MCF 10A (cell line): ENCODE measurements at regions not wholly inside any gene's neighbourhood (a gene's known extent, or its start where the extent isn't known, plus 50 kb on each side); places are given as distances from the start of the nearest gene placed in this dataset.

ENCODE experiments used
- BruUV-seq: library from RNA; stranded (reverse); fragments of 400-500 nt; replicated peaks from 2 replicates; lab custom pipeline; 2021; lab: Mats Ljungman, UMichigan
- CTCF ChIA-PET: fragments of 300-600 bp; sonication (Branson Sonifier 250); formaldehyde crosslinking; extraction: SDS; loops from one replicate; lab custom pipeline; 2021; ENCODE audit warnings: antibody characterized with exemption, inconsistent platforms; lab: Yijun Ruan, JAX
- POLR2A ChIA-PET: fragments of 300-600, 350-650 bp; sonication (Branson Sonifier 250); formaldehyde crosslinking; extraction: SDS; loops from one replicate; lab custom pipeline; 2020; ENCODE audit warnings: antibody characterized with exemption, inconsistent platforms; lab: Yijun Ruan, JAX
- DNase-seq: peaks from one replicate; pipeline ENCODE4 v3.0.0-alpha.2; 2018; ENCODE audit not compliant: unreplicated experiment
- H3K27ac Mint-ChIP-seq: one replicate; pipeline ENCODE4 v1.8.0; 2022; ENCODE audit warnings: mild to moderate bottlenecking, low read depth, mixed read lengths; ENCODE audit not compliant: unreplicated experiment
- H3K27me3 Mint-ChIP-seq: one replicate; pipeline ENCODE4 v1.8.0; 2022; ENCODE audit warnings: mixed read lengths; ENCODE audit not compliant: insufficient read depth, unreplicated experiment
- H3K36me3 Mint-ChIP-seq: one replicate; pipeline ENCODE4 v1.8.0; 2022; ENCODE audit warnings: mild to moderate bottlenecking, moderate library complexity, mixed read lengths; ENCODE audit not compliant: insufficient read depth, unreplicated experiment
- H3K4me1 Mint-ChIP-seq: one replicate; pipeline ENCODE4 v1.8.0; 2022; ENCODE audit warnings: mixed read lengths; ENCODE audit not compliant: insufficient read depth, unreplicated experiment
- H3K4me3 Mint-ChIP-seq: one replicate; pipeline ENCODE4 v1.8.0; 2022; ENCODE audit warnings: mild to moderate bottlenecking, moderate library complexity, mixed read lengths; ENCODE audit not compliant: unreplicated experiment
- H3K9me3 Mint-ChIP-seq: one replicate; pipeline ENCODE4 v1.8.0; 2022; ENCODE audit warnings: mixed read lengths; ENCODE audit not compliant: unreplicated experiment
- intact Hi-C: fragments of 100-400 bp; cut with micrococcal nuclease; formaldehyde crosslinking; loops from 2 replicates; pipeline ENCODE4 v1.14.1; 2022
- TF ChIP-seq, protein P1 (sequence below): fragments of 200-600 bp; IDR thresholded peaks from one replicate; pipeline ENCODE4 v1.8.0; 2022; ENCODE audit warnings: antibody characterized with exemption, mild to moderate bottlenecking; ENCODE audit not compliant: unreplicated experiment

DNA sequence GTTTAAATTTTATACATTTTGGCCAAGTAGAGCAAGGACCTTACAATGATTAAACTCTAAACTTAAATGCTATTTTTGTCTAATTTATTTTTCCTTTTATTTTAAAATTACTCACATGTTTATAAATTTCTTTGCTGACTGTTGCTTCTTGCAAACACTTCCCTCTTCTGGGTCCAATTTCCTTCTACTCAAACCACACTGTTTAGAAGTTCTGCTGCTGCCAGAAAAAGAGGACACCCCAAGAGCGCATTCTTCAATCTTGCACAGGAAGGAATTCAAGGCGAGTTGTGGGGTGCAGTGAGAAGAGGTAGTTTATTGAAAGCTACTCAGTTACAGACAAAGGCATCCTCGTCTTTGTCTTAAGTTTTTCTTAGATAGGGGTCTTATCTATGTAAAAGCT is 88.5 kb upstream of the NEK7 start:
- TF ChIP-seq, protein P1, sequence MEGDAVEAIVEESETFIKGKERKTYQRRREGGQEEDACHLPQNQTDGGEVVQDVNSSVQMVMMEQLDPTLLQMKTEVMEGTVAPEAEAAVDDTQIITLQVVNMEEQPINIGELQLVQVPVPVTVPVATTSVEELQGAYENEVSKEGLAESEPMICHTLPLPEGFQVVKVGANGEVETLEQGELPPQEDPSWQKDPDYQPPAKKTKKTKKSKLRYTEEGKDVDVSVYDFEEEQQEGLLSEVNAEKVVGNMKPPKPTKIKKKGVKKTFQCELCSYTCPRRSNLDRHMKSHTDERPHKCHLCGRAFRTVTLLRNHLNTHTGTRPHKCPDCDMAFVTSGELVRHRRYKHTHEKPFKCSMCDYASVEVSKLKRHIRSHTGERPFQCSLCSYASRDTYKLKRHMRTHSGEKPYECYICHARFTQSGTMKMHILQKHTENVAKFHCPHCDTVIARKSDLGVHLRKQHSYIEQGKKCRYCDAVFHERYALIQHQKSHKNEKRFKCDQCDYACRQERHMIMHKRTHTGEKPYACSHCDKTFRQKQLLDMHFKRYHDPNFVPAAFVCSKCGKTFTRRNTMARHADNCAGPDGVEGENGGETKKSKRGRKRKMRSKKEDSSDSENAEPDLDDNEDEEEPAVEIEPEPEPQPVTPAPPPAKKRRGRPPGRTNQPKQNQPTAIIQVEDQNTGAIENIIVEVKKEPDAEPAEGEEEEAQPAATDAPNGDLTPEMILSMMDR = no peak
- Mint-ChIP-seq H3K9me3 (no peaks in the 10 kb centered on the region), H3K4me3 (no peak overlapping the region), H3K27me3 (no peaks in the 10 kb centered on the region), H3K36me3 (no peaks in the 10 kb centered on the region), H3K4me1 (peaks cover 7% of the 10 kb centered on the region), H3K27ac (no peak overlapping the region)
- DNase-seq = no peak
- ChIA-PET POLR2A (no interaction called here), CTCF (interaction anchor here (0.6 kb wide), 1 partner anchor 44 kb away, joined by 3 read pairs; no protein-coding TSS in a partner anchor)
- intact Hi-C loops = no loop called here
- BruUV-seq = no TSS peak

DNA sequence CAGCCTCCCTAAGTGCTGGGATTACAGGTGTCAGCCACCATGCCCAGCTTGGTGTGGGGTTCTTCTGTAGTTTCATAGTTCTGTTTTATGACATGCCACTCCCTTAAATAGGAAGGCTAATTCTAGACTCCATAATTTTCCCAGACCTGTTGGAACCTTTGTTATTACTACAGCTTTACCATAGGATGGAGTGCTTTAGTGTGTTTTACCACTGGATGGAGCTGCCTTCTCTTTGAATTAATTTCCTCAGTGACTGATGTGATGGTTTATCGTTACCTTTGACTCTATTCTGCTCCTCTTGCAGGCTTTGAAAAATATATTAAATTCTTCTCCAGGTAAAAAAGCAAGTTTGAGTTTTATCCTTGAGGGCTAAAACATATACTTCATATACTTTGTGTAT is 84.6 kb upstream of the NEK7 start:
- no peak overlapping the region for H3K27ac Mint-ChIP-seq
- POLR2A ChIA-PET = interaction anchor here (0.6 to 1.0 kb wide), 3 partner anchors 21 to 616 kb away, joined by 3 read pairs; no protein-coding TSS in a partner anchor
- TF ChIP-seq, protein P1 = no peak
- peak; percentile 14 for DNase-seq
- H3K9me3 Mint-ChIP-seq = no peaks in the 10 kb centered on the region
- no peaks in the 10 kb centered on the region for H3K4me1 Mint-ChIP-seq
- no peak overlapping the region for H3K4me3 Mint-ChIP-seq
- CTCF ChIA-PET = interaction anchor here (0.5 to 1.7 kb wide), 7 partner anchors 12 to 394 kb away, joined by 3 to 10 read pairs (median 5); no protein-coding TSS in a partner anchor
- no TSS peak for BruUV-seq
- H3K36me3 Mint-ChIP-seq = no peaks in the 10 kb centered on the region
- no peaks in the 10 kb centered on the region for H3K27me3 Mint-ChIP-seq
- intact Hi-C loops = loop anchor here (1.0 kb wide), 1 partner anchor 393 kb away; no protein-coding TSS in a partner anchor

DNA sequence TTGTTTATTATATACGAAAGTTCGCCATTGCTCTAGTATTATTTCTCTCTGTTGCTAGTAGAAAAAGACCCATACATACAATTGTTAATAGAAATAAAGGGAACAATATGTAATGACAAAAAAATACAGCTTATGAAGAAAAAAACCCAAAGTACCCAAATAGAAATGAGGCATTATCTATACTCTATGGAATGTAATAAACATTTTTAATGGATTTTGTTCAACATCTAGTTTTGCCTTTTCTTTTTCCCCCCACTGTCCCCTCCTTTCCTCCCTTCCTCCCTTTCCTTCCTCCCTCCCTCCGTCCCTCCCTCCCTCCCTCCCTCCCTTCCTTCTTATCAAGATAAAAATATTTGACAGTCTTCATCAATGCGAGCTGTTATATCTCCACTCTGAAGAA is 81.5 kb upstream of the NEK7 start:
- BruUV-seq = no TSS peak
- no peak overlapping the region for H3K27ac Mint-ChIP-seq
- TF ChIP-seq, protein P1 = no peak
- ChIA-PET CTCF (interaction anchor here (0.6 to 1.2 kb wide), 4 partner anchors 9 to 676 kb away, joined by 3 to 7 read pairs (median 4); no protein-coding TSS in a partner anchor), POLR2A (no interaction called here)
- DNase-seq = no peak
- no peaks in the 10 kb centered on the region for H3K4me1 Mint-ChIP-seq
- H3K27me3 Mint-ChIP-seq = no peaks in the 10 kb centered on the region
- intact Hi-C loops = no loop called here
- no peaks in the 10 kb centered on the region for H3K36me3 Mint-ChIP-seq
- H3K9me3 Mint-ChIP-seq = peaks cover 11% of the 10 kb centered on the region
- H3K4me3 Mint-ChIP-seq = no peak overlapping the region

DNA sequence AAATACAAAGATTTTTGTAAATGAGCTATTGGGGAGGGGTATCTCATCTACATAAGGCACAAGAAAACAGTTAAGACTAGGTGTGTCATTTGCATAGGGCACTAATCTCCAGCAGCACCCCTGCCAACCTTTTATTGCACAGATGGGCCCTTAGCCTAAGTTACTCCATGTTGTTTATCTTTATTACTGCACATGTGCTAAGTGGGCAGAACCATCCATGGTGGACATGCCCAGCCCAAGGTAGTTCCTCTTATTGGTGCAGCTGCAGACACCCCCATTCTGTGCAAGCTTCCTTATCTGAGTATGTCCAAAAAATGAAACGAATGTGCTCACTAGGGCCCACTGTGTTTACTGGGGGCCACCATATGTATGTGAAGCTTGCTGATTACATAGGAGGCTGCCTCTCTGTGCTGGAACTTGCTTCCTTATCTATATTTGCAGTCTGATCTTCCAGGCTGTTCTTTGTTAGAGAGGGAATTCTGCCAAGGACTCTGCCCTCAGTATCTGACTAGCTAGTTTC is 77.3 kb upstream of the NEK7 start:
- TF ChIP-seq, protein P1 = no peak
- DNase-seq = no peak
- peaks cover 11% of the 10 kb centered on the region for H3K9me3 Mint-ChIP-seq
- no peaks in the 10 kb centered on the region for H3K27me3 Mint-ChIP-seq
- no peak overlapping the region for H3K4me3 Mint-ChIP-seq
- intact Hi-C loops = no loop called here
- H3K27ac Mint-ChIP-seq = no peak overlapping the region
- no peaks in the 10 kb centered on the region for H3K4me1 Mint-ChIP-seq
- ChIA-PET POLR2A (interaction anchor here (0.6 kb wide), 1 partner anchor 407 kb away, joined by 3 read pairs; no protein-coding TSS in a partner anchor), CTCF (interaction anchor here (1.9 kb wide), 2 partner anchors 9 to 76 kb away, joined by 6 to 8 read pairs; no protein-coding TSS in a partner anchor)
- BruUV-seq = no TSS peak
- H3K36me3 Mint-ChIP-seq = no peaks in the 10 kb centered on the region
